GM23338 (cell line): ENCODE measurements at regions not wholly inside any gene's neighbourhood (a gene's known extent, or its start where the extent isn't known, plus 50 kb on each side); places are given as distances from the start of the nearest gene placed in this dataset.

Source experiments
- ATAC-seq: fragments of 200-7000 bp; cut with Tn5 transposase; 3 replicates; pipeline ENCODE4 v1.9.1; 2020
- DNase-seq: peaks from one replicate; pipeline ENCODE4 v3.0.0-alpha.2; 2015; ENCODE audit warnings: low spot score
- H2AFZ ChIP-seq: fragments of 200-600 bp; sonication (generic); 2 replicates; pipeline ENCODE4 v1.8.0; 2016; ENCODE audit warnings: antibody characterized with exemption, mild to moderate bottlenecking, moderate library complexity
- H3F3A ChIP-seq: fragments of 200-600 bp; sonication (generic); replicated peaks from 2 replicates; pipeline ENCODE4 v1.8.0; 2017; ENCODE audit warnings: antibody characterized with exemption, mixed run types, low read depth
- H3K27ac ChIP-seq: fragments of 200-600 bp; sonication (generic); 2 replicates; pipeline ENCODE4 v1.6.1; 2016; ENCODE audit warnings: low read depth
- H3K27me3 ChIP-seq: fragments of 200-600 bp; sonication (generic); 2 replicates; pipeline ENCODE4 v1.8.0; 2016; ENCODE audit warnings: mild to moderate bottlenecking, mixed run types, moderate library complexity; ENCODE audit not compliant: insufficient read depth
- H3K36me3 ChIP-seq: fragments of 200-600 bp; sonication (generic); 2 replicates; pipeline ENCODE4 v1.8.0; 2016; ENCODE audit warnings: mild to moderate bottlenecking; ENCODE audit not compliant: insufficient read depth
- H3K4me1 ChIP-seq: fragments of 200-600 bp; sonication (generic); 2 replicates; pipeline ENCODE4 v1.8.0; 2016; ENCODE audit warnings: mild to moderate bottlenecking, moderate library complexity; ENCODE audit not compliant: insufficient read depth
- H3K4me2 ChIP-seq: fragments of 200-600 bp; sonication (generic); 2 replicates; pipeline ENCODE4 v1.7.1; 2017; ENCODE audit warnings: mixed run types
- H3K4me3 ChIP-seq: fragments of 200-600 bp; sonication (generic); 2 replicates; pipeline ENCODE4 v1.6.1; 2016; ENCODE audit warnings: mixed run types
- H3K79me2 ChIP-seq: fragments of 200-600 bp; sonication (generic); replicated peaks from 2 replicates; pipeline ENCODE4 v1.8.0; 2017; ENCODE audit warnings: mild to moderate bottlenecking; ENCODE audit not compliant: insufficient read depth
- H3K9me2 ChIP-seq: fragments of 200-600 bp; sonication (generic); 2 replicates; pipeline ENCODE4 v1.8.0; 2017; ENCODE audit not compliant: insufficient read depth
- H4K20me1 ChIP-seq: fragments of 200-600 bp; sonication (generic); replicated peaks from 2 replicates; pipeline ENCODE4 v1.8.0; 2017; ENCODE audit warnings: mild to moderate bottlenecking; ENCODE audit not compliant: insufficient read depth
- H3K27ac Mint-ChIP-seq: 2 replicates; pipeline ENCODE4 v1.8.0; 2020; ENCODE audit warnings: inconsistent platforms, mild to moderate bottlenecking, moderate library complexity, mixed read lengths
- H3K27me3 Mint-ChIP-seq: 3 replicates; pipeline ENCODE4 v1.8.0; 2022; ENCODE audit warnings: low read depth, mild to moderate bottlenecking, moderate library complexity, mixed read lengths, inconsistent platforms; ENCODE audit not compliant: insufficient read depth, poor library complexity
- H3K36me3 Mint-ChIP-seq: 3 replicates; pipeline ENCODE4 v1.8.0; 2021; ENCODE audit warnings: low read depth, mild to moderate bottlenecking, inconsistent platforms, moderate library complexity, mixed read lengths
- H3K4me1 Mint-ChIP-seq: 3 replicates; pipeline ENCODE4 v1.8.0; 2020; ENCODE audit warnings: mild to moderate bottlenecking, inconsistent platforms, mixed read lengths
- H3K4me3 Mint-ChIP-seq: 3 replicates; pipeline ENCODE4 v1.8.0; 2021; ENCODE audit warnings: moderate library complexity, mild to moderate bottlenecking, inconsistent platforms, mixed read lengths
- H3K9me3 Mint-ChIP-seq: 3 replicates; pipeline ENCODE4 v1.8.0; 2020; ENCODE audit warnings: moderate library complexity, mild to moderate bottlenecking, inconsistent platforms, mixed read lengths
- CREB1 ChIP-seq: fragments of 250-450 bp; sonication (Bioruptor Pico); IDR thresholded peaks from 2 replicates; pipeline ENCODE4 v1.5.0; 2020; ENCODE audit warnings: low read depth, mild to moderate bottlenecking, moderate library complexity
- EZH2 ChIP-seq: fragments of 200-600 bp; sonication (generic); IDR thresholded peaks from one replicate; pipeline ENCODE4 v1.8.0; 2017; ENCODE audit warnings: antibody characterized with exemption, mild to moderate bottlenecking, low read depth; ENCODE audit not compliant: unreplicated experiment
- EZH2phosphoT487 ChIP-seq: fragments of 200-600 bp; sonication (generic); IDR thresholded peaks from one replicate; pipeline ENCODE4 v1.8.1; 2018; ENCODE audit warnings: antibody characterized with exemption; ENCODE audit not compliant: unreplicated experiment
- JUNB ChIP-seq: IDR thresholded peaks from one replicate; pipeline ENCODE4 v1.6.1; 2016; ENCODE audit warnings: antibody characterized with exemption; ENCODE audit not compliant: unreplicated experiment
- NANOG ChIP-seq: IDR thresholded peaks from 2 replicates; pipeline ENCODE4 v1.6.1; 2016; ENCODE audit warnings: antibody characterized with exemption, borderline replicate concordance
- POLR2AphosphoS5 ChIP-seq: IDR thresholded peaks from 2 replicates; pipeline ENCODE4 v1.6.1; 2016; ENCODE audit warnings: antibody characterized with exemption, low read depth
- STAT1 ChIP-seq: IDR thresholded peaks from one replicate; pipeline ENCODE4 v1.6.1; 2016; ENCODE audit warnings: antibody characterized with exemption; ENCODE audit not compliant: unreplicated experiment
- ZNF114 ChIP-seq: fragments of 250-450 bp; sonication (Bioruptor Pico); IDR thresholded peaks from 2 replicates; pipeline ENCODE4 v1.5.0; 2020; ENCODE audit warnings: mild to moderate bottlenecking, moderate library complexity
- ZNF331 ChIP-seq: fragments of 250-450 bp; sonication (Bioruptor Pico); IDR thresholded peaks from 2 replicates; pipeline ENCODE4 v1.5.0; 2020; ENCODE audit warnings: low read depth, mild to moderate bottlenecking, moderate library complexity
- TF ChIP-seq, protein P1 (sequence below): IDR thresholded peaks from one replicate; pipeline ENCODE4 v1.6.1; 2018; ENCODE audit warnings: antibody characterized with exemption; ENCODE audit not compliant: unreplicated experiment
- TF ChIP-seq, protein P2 (sequence below): IDR thresholded peaks from 2 replicates; pipeline ENCODE4 v1.6.1; 2016; ENCODE audit warnings: antibody characterized with exemption
- TF ChIP-seq, protein P3 (sequence below), 2 experiments: fragments of 200-600 bp in 1 of 2; sonication (generic) in 1 of 2; conservative IDR thresholded peaks; 2 replicates each; pipeline versions ENCODE4 v1.5.1 to v1.6.1; 2016 to 2017; ENCODE audit warnings: antibody characterized with exemption in 2 of 2, low read depth in 2 of 2, mild to moderate bottlenecking in 2 of 2, moderate library complexity in 1 of 2
- TF ChIP-seq, protein P4 (sequence below): fragments of 250-450 bp; sonication (Bioruptor Pico); IDR thresholded peaks from 2 replicates; pipeline ENCODE4 v1.5.0; 2020; ENCODE audit warnings: mild to moderate bottlenecking, moderate library complexity

DNA sequence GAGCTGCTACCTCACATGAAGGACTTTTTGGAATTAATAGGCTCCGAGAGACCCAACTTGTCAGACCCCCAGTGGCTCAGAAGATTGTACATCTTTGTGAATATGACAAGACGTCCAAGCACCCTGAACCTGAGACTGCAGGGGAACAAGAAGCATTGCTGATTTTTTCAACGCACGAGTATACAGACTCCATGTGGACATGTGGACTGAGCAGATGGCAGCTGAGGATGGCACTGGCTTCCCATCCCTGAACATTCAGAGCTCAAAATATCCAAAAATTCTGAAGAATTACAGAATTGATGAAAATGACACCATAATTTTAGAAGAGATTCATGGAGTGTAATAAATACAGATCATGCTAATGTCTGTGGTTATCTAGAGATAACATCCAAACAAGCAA is 254.1 kb downstream of the MZT1 start:
- Mint-ChIP-seq H3K9me3 (no peaks in the 10 kb centered on the region), H3K36me3 (no peaks in the 10 kb centered on the region), H3K27me3 (peaks cover 1% of the 10 kb centered on the region), H3K27ac (no peak overlapping the region), H3K4me1 (no peaks in the 10 kb centered on the region; the same call in 2 of the 3 replicates), H3K4me3 (no peak overlapping the region)
- Histone ChIP-seq H2AFZ (no peak overlapping the region), H4K20me1 (no peaks in the 10 kb centered on the region), H3K4me2 (no peak overlapping the region), H3K4me3 (no peak overlapping the region), H3K27ac (no peak overlapping the region), H3K4me1 (no peaks in the 10 kb centered on the region; the same call in 1 of the 2 replicates), H3K9me2 (peaks cover 12% of the 10 kb centered on the region; the same call in 1 of the 2 replicates), H3K27me3 (no peaks in the 10 kb centered on the region), H3F3A (no peaks in the 10 kb centered on the region), H3K36me3 (no peaks in the 10 kb centered on the region), H3K79me2 (no peaks in the 10 kb centered on the region)
- TF ChIP-seq, protein P1, sequence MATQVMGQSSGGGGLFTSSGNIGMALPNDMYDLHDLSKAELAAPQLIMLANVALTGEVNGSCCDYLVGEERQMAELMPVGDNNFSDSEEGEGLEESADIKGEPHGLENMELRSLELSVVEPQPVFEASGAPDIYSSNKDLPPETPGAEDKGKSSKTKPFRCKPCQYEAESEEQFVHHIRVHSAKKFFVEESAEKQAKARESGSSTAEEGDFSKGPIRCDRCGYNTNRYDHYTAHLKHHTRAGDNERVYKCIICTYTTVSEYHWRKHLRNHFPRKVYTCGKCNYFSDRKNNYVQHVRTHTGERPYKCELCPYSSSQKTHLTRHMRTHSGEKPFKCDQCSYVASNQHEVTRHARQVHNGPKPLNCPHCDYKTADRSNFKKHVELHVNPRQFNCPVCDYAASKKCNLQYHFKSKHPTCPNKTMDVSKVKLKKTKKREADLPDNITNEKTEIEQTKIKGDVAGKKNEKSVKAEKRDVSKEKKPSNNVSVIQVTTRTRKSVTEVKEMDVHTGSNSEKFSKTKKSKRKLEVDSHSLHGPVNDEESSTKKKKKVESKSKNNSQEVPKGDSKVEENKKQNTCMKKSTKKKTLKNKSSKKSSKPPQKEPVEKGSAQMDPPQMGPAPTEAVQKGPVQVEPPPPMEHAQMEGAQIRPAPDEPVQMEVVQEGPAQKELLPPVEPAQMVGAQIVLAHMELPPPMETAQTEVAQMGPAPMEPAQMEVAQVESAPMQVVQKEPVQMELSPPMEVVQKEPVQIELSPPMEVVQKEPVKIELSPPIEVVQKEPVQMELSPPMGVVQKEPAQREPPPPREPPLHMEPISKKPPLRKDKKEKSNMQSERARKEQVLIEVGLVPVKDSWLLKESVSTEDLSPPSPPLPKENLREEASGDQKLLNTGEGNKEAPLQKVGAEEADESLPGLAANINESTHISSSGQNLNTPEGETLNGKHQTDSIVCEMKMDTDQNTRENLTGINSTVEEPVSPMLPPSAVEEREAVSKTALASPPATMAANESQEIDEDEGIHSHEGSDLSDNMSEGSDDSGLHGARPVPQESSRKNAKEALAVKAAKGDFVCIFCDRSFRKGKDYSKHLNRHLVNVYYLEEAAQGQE = no peak
- TF ChIP-seq, protein P2, sequence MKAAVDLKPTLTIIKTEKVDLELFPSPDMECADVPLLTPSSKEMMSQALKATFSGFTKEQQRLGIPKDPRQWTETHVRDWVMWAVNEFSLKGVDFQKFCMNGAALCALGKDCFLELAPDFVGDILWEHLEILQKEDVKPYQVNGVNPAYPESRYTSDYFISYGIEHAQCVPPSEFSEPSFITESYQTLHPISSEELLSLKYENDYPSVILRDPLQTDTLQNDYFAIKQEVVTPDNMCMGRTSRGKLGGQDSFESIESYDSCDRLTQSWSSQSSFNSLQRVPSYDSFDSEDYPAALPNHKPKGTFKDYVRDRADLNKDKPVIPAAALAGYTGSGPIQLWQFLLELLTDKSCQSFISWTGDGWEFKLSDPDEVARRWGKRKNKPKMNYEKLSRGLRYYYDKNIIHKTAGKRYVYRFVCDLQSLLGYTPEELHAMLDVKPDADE = no peak
- TF ChIP-seq NANOG = no peak
- TF ChIP-seq POLR2AphosphoS5 = no peak
- TF ChIP-seq, protein P3, sequence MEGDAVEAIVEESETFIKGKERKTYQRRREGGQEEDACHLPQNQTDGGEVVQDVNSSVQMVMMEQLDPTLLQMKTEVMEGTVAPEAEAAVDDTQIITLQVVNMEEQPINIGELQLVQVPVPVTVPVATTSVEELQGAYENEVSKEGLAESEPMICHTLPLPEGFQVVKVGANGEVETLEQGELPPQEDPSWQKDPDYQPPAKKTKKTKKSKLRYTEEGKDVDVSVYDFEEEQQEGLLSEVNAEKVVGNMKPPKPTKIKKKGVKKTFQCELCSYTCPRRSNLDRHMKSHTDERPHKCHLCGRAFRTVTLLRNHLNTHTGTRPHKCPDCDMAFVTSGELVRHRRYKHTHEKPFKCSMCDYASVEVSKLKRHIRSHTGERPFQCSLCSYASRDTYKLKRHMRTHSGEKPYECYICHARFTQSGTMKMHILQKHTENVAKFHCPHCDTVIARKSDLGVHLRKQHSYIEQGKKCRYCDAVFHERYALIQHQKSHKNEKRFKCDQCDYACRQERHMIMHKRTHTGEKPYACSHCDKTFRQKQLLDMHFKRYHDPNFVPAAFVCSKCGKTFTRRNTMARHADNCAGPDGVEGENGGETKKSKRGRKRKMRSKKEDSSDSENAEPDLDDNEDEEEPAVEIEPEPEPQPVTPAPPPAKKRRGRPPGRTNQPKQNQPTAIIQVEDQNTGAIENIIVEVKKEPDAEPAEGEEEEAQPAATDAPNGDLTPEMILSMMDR (conservative IDR thresholded peaks at IDR 0.05; ENCODE audit: low read depth in 2 of 2) = no peak
- no peak for TF ChIP-seq STAT1
- no peak for TF ChIP-seq JUNB
- TF ChIP-seq ZNF331 (CRISPR knock-in tag) = no peak
- TF ChIP-seq EZH2 = no peak
- no peak for TF ChIP-seq CREB1
- TF ChIP-seq EZH2phosphoT487 = no peak
- TF ChIP-seq, protein P4, sequence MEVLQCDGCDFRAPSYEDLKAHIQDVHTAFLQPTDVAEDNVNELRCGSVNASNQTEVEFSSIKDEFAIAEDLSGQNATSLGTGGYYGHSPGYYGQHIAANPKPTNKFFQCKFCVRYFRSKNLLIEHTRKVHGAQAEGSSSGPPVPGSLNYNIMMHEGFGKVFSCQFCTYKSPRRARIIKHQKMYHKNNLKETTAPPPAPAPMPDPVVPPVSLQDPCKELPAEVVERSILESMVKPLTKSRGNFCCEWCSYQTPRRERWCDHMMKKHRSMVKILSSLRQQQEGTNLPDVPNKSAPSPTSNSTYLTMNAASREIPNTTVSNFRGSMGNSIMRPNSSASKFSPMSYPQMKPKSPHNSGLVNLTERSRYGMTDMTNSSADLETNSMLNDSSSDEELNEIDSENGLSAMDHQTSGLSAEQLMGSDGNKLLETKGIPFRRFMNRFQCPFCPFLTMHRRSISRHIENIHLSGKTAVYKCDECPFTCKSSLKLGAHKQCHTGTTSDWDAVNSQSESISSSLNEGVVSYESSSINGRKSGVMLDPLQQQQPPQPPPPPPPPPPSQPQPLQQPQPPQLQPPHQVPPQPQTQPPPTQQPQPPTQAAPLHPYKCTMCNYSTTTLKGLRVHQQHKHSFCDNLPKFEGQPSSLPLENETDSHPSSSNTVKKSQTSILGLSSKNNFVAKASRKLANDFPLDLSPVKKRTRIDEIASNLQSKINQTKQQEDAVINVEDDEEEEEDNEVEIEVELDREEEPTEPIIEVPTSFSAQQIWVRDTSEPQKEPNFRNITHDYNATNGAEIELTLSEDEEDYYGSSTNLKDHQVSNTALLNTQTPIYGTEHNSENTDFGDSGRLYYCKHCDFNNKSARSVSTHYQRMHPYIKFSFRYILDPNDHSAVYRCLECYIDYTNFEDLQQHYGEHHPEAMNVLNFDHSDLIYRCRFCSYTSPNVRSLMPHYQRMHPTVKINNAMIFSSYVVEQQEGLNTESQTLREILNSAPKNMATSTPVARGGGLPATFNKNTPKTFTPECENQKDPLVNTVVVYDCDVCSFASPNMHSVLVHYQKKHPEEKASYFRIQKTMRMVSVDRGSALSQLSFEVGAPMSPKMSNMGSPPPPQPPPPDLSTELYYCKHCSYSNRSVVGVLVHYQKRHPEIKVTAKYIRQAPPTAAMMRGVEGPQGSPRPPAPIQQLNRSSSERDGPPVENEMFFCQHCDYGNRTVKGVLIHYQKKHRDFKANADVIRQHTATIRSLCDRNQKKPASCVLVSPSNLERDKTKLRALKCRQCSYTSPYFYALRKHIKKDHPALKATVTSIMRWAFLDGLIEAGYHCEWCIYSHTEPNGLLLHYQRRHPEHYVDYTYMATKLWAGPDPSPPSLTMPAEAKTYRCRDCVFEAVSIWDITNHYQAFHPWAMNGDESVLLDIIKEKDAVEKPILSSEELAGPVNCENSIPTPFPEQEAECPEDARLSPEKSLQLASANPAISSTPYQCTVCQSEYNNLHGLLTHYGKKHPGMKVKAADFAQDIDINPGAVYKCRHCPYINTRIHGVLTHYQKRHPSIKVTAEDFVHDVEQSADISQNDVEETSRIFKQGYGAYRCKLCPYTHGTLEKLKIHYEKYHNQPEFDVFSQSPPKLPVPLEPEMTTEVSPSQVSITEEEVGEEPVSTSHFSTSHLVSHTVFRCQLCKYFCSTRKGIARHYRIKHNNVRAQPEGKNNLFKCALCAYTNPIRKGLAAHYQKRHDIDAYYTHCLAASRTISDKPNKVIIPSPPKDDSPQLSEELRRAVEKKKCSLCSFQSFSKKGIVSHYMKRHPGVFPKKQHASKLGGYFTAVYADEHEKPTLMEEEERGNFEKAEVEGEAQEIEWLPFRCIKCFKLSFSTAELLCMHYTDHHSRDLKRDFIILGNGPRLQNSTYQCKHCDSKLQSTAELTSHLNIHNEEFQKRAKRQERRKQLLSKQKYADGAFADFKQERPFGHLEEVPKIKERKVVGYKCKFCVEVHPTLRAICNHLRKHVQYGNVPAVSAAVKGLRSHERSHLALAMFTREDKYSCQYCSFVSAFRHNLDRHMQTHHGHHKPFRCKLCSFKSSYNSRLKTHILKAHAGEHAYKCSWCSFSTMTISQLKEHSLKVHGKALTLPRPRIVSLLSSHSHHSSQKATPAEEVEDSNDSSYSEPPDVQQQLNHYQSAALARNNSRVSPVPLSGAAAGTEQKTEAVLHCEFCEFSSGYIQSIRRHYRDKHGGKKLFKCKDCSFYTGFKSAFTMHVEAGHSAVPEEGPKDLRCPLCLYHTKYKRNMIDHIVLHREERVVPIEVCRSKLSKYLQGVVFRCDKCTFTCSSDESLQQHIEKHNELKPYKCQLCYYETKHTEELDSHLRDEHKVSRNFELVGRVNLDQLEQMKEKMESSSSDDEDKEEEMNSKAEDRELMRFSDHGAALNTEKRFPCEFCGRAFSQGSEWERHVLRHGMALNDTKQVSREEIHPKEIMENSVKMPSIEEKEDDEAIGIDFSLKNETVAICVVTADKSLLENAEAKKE (CRISPR knock-in tag) = no peak
- TF ChIP-seq ZNF114 = no peak
- DNase-seq (no peak), ATAC-seq (no peak)
